HEK293T (cell line): ENCODE measurements at regions not wholly inside any gene's neighbourhood (a gene's known extent, or its start where the extent isn't known, plus 50 kb on each side); places are given as distances from the start of the nearest gene placed in this dataset.

Experiments used
- CTCF ChIA-PET: fragments of 350-600 bp; formaldehyde crosslinking; extraction: SDS; loops from one replicate; lab custom pipeline; 2021; ENCODE audit warnings: antibody characterized with exemption, inconsistent platforms; lab: Yijun Ruan, JAX
- POLR2A ChIA-PET: fragments of 350-600 bp; formaldehyde crosslinking; extraction: SDS; loops from one replicate; lab custom pipeline; 2020; ENCODE audit warnings: antibody characterized with exemption, inconsistent platforms; lab: Yijun Ruan, JAX
- DNase-seq: peaks from one replicate; pipeline ENCODE4 v3.0.0; 2012; ENCODE audit warnings: mixed read lengths; ENCODE audit errors: extremely low spot score
- ARNT ChIP-seq: fragments of 450-650 bp; IDR thresholded peaks from 2 replicates; pipeline ENCODE4 v1.6.1; 2017; ENCODE audit warnings: mild to moderate bottlenecking
- BHLHE40 ChIP-seq: fragments of 450-650 bp; IDR thresholded peaks from 2 replicates; pipeline ENCODE4 v1.6.1; 2016; ENCODE audit warnings: mild to moderate bottlenecking, moderate library complexity, borderline replicate concordance
- CTBP1 ChIP-seq: fragments of 450-650 bp; IDR thresholded peaks from 2 replicates; pipeline ENCODE4 v1.6.1; 2016; ENCODE audit warnings: borderline replicate concordance
- ELF4 ChIP-seq: fragments of 450-650 bp; IDR thresholded peaks from 2 replicates; pipeline ENCODE4 v1.6.1; 2017; ENCODE audit warnings: antibody characterized with exemption
- FOXA1 ChIP-seq: fragments of 450-650 bp; IDR thresholded peaks from 2 replicates; pipeline ENCODE4 v1.6.1; 2016; ENCODE audit warnings: mild to moderate bottlenecking
- FOXK2 ChIP-seq: fragments of 450-650 bp; IDR thresholded peaks from 2 replicates; pipeline ENCODE4 v1.6.1; 2016; ENCODE audit warnings: mild to moderate bottlenecking
- FOXM1 ChIP-seq: fragments of 450-650 bp; IDR thresholded peaks from 2 replicates; pipeline ENCODE4 v1.6.1; 2017; ENCODE audit warnings: mild to moderate bottlenecking, borderline replicate concordance
- HDGF ChIP-seq: fragments of 450-650 bp; IDR thresholded peaks from 2 replicates; pipeline ENCODE4 v1.6.1; 2017; ENCODE audit warnings: antibody characterized with exemption, borderline replicate concordance
- L3MBTL2 ChIP-seq: fragments of 450-650 bp; conservative IDR thresholded peaks from 2 replicates; pipeline ENCODE4 v1.6.1; 2016; ENCODE audit warnings: mild to moderate bottlenecking
- LEF1 ChIP-seq: fragments of 450-650 bp; IDR thresholded peaks from 2 replicates; pipeline ENCODE4 v1.6.1; 2017; ENCODE audit warnings: mild to moderate bottlenecking, borderline replicate concordance
- NFRKB ChIP-seq: fragments of 450-650 bp; IDR thresholded peaks from 2 replicates; pipeline ENCODE4 v1.6.1; 2016; ENCODE audit warnings: mild to moderate bottlenecking, moderate library complexity
- SP1 ChIP-seq: fragments of 450-650 bp; IDR thresholded peaks from 2 replicates; pipeline ENCODE4 v1.6.1; 2017
- SUZ12 ChIP-seq: fragments of 450-650 bp; IDR thresholded peaks from 2 replicates; pipeline ENCODE4 v1.6.1; 2016; ENCODE audit warnings: mild to moderate bottlenecking
- TARDBP ChIP-seq: fragments of 450-650 bp; IDR thresholded peaks from 2 replicates; pipeline ENCODE4 v1.6.1; 2016
- ZNF384 ChIP-seq: fragments of 450-650 bp; IDR thresholded peaks from 2 replicates; pipeline ENCODE4 v1.6.1; 2016
- TF ChIP-seq, protein P1 (sequence below): fragments of 450-650 bp; IDR thresholded peaks from 2 replicates; pipeline ENCODE4 v1.6.1; 2016

DNA sequence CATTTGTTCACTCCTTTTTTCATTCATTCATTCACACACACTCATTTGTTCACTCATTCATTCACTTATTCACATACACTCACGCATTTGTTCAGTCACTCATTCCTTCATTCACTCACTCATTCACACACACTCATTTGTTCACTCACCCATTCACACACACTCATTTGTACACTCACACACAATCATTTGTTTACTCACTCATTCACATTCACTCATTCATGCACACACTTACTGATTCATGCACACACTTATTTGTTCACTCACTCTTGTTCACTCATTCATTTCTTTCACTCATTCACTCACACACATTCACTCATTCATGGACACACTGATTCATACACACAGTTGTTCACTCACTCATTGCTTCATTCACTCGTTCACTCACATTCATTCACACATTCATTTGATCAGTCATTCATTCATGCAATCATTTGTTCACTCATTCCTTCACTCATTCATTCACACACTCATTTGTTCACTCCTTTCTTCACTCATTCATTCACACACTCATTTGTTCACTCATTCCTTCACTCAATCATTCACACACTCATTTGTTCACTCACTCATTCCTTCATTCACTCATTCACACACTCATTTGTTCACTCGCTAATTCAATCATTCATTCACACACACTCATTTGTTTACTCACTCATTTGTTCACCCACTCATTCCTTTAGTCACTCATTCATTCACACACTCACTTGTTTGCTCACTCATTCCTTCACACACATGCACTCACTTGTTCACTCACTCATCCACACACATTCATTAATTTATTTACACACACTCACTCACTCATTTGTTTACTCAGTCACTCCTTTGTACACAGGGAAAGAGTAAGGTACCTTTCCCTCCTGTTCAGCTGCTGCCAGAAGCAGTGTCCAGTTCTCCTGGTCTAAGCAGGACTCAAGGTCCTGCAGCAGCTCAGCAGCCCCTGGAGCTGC is 50.7 kb upstream of the BHLHE23 start:
- ChIA-PET CTCF (interaction anchor here (0.6 to 1.3 kb wide), 2 partner anchors 14 to 47 kb away, joined by 3 read pairs; no protein-coding TSS in a partner anchor), POLR2A (no interaction called here)
- TF ChIP-seq SP1 (no peak), NFRKB (no peak)
- no peak for DNase-seq

DNA sequence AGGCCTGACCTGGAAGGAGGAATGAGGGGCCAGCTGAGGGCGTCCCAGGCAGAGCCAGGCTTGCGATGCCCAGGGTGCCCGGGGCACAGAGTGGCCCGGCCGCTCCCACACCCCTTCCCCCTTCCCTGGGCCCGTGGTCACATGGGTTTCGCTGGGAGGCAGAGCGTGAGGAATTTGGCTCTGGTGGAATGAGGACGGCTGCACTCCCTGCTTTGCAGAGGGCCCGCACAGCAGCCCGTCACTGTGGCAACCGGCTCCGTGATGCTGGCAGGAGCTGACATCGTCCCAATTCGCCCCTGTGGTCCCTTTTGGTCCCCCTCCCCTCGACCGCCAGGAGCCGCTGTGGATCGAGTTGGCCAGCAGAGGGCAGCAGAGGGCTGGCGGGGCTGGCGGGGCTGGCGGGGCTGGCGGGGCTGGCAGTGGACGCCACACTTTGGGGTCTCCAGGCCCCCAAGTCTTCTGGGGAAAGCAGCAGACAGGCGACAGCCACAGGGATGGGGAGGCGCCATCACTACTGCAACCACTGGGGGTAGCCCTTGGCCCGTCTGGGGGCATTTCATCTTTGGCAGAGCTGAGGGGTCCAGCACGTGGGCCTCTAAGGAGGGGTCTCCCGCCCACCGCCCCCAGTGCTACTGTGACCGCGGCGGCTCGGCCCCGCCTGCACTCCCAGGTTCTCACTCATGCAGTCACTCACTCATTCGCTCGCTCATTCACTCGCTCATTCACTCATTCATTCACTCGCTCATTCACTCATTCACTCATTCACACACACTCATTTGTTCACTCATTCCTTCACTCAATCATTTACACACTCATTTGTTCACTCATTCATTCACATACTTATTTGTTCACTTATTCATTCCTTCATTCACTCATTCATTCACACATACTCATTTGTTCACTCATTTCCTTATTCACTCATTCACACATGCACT is 49.7 kb upstream of the BHLHE23 start:
- peak; percentile 74 for DNase-seq
- CTCF ChIA-PET = interaction anchor here (0.6 to 1.3 kb wide), 3 partner anchors 13 to 124 kb away, joined by 3 to 4 read pairs (median 3); no protein-coding TSS in a partner anchor
- no peak for TF ChIP-seq ARNT
- TF ChIP-seq CTBP1 = no peak
- peak; percentile 26; the same call in 1 of the 2 replicates for TF ChIP-seq L3MBTL2
- TF ChIP-seq NFRKB = peak; percentile 81
- TF ChIP-seq ZNF384 = no peak
- no peak for TF ChIP-seq SP1
- TF ChIP-seq HDGF = no peak
- TF ChIP-seq FOXK2 = no peak
- no peak for TF ChIP-seq SUZ12
- TF ChIP-seq LEF1 = no peak
- no peak; the same call in 1 of the 2 replicates for TF ChIP-seq TARDBP
- TF ChIP-seq FOXM1 = no peak
- TF ChIP-seq BHLHE40 = no peak
- TF ChIP-seq FOXA1 = no peak
- no peak for TF ChIP-seq ELF4
- TF ChIP-seq, protein P1, sequence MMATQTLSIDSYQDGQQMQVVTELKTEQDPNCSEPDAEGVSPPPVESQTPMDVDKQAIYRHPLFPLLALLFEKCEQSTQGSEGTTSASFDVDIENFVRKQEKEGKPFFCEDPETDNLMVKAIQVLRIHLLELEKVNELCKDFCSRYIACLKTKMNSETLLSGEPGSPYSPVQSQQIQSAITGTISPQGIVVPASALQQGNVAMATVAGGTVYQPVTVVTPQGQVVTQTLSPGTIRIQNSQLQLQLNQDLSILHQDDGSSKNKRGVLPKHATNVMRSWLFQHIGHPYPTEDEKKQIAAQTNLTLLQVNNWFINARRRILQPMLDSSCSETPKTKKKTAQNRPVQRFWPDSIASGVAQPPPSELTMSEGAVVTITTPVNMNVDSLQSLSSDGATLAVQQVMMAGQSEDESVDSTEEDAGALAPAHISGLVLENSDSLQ = peak; percentile 53; the same call in 1 of the 2 replicates
- POLR2A ChIA-PET = no interaction called here
